Pancreas (tissue), 10 donors: ENCODE measurements at regions not wholly inside any gene's neighbourhood (a gene's known extent, or its start where the extent isn't known, plus 50 kb on each side); places are given as distances from the start of the nearest gene placed in this dataset.

Experiments
- ATAC-seq, 4 donors: fragments of 200-7000 bp; cut with Tn5 transposase; one replicate each; pipeline versions ENCODE4 v1.8.0 to v1.9.1; 2020; ENCODE audit warnings: mild to moderate bottlenecking in 4 of 4, moderate library complexity in 4 of 4
- DNase-seq, 6 donors: peaks; one replicate each; pipeline ENCODE4 v3.0.0-alpha.2; 2020
- FAIRE-seq: peaks from 2 replicates; lab custom pipeline; 2012; peaks lifted over from hg19 to GRCh38; lab: Jason Lieb, UNC
- H3K27ac ChIP-seq, 4 donors: fragments of 200-600 bp; sonication (generic); 1 replicate in 3 of 4; 2 replicates in 1 of 4; pipeline versions ENCODE4 v1.5.0 to v1.8.0; 2020
- H3K27me3 ChIP-seq, 4 donors: fragments of 200-600 bp; one replicate each; pipeline ENCODE4 v1.8.0; 2021
- H3K36me3 ChIP-seq, 3 donors: fragments of 200-600 bp; sonication (generic) in 1 of 3; one replicate each; pipeline versions ENCODE4 v1.5.0 to v1.8.0; 2020 to 2021
- H3K4me1 ChIP-seq, 3 donors: fragments of 200-600 bp; one replicate each; pipeline ENCODE4 v1.8.0; 2021
- H3K4me3 ChIP-seq, 4 donors: fragments of 200-600 bp; sonication (generic) in 2 of 4; one replicate each; pipeline versions ENCODE4 v1.5.0 to v1.8.0; 2020 to 2021
- H3K9me3 ChIP-seq, 4 donors: fragments of 200-600 bp; one replicate each; pipeline ENCODE4 v1.8.0; 2021
- WGBS, 2 donors: extraction: QIAGEN DNeasy Blood & Tissue Kit; methylation state at CpG; one replicate each; pipeline ENCODE4 v1.1.7; 2013; 5-methylcytosine and 5-hydroxymethylcytosine counted together
- intact Hi-C, 3 donors: fragments of 100-400 bp; cut with DNase I; formaldehyde crosslinking; loops; one replicate each; pipeline versions ENCODE4 v1.11.1 to v1.14.2; 2022
- TF ChIP-seq, protein P1 (sequence below), 4 donors: fragments of 200-600 bp; sonication (generic) in 3 of 4; IDR thresholded peaks; one replicate each; pipeline versions ENCODE4 v1.5.0 to v1.8.0; 2021; ENCODE audit warnings: antibody characterized with exemption in 4 of 4
- donor health status: healthy with polysubstance abuse.
- donor health status: DM: no; HTN: no; CAD: no; lungs with moderate emphysema.
- donor health status: DM: no; HTN: no; CAD: no.
- donor health status: control.
- donor health status: control.
- donor health status: Bipolar disorder and iron deficiency.
- donor health status: DM: yes; HTN: yes; CAD: no.
- donor health status: DM: no; HTN: no; CAD: no.
- donor health status: DM: no; HTN: no; CAD: no.
- donor health status: DM: yes; HTN: yes; CAD: no.

DNA sequence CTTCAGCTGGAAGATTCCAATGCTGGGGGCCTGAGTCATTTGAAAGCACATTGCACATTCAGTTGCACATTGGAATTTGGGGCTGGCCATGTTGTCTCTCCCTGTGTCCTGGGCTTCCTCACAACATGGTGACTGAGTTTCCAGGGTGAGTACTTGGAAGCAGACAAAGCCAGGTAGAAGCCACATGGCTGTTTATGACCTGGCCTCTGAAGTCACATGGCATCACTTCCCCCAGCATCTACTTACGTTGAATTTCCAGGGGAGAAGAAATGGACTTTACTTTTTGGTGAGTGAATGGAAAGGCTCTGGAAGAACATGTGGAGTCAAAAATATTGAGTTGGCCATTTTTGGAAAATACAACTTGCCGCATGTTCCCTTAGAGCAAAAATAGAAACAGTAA, 155.5 kb downstream of the LINC00237 start:
- H3K9me3 ChIP-seq = no peaks in the 10 kb centered on the region
- DNase-seq (no peak), ATAC-seq (no peak), FAIRE-seq (no peak)
- H3K27me3 ChIP-seq = no peaks in the 10 kb centered on the region
- H3K4me3 ChIP-seq = no peak overlapping the region
- no peak overlapping the region for H3K27ac ChIP-seq
- TF ChIP-seq, protein P1, sequence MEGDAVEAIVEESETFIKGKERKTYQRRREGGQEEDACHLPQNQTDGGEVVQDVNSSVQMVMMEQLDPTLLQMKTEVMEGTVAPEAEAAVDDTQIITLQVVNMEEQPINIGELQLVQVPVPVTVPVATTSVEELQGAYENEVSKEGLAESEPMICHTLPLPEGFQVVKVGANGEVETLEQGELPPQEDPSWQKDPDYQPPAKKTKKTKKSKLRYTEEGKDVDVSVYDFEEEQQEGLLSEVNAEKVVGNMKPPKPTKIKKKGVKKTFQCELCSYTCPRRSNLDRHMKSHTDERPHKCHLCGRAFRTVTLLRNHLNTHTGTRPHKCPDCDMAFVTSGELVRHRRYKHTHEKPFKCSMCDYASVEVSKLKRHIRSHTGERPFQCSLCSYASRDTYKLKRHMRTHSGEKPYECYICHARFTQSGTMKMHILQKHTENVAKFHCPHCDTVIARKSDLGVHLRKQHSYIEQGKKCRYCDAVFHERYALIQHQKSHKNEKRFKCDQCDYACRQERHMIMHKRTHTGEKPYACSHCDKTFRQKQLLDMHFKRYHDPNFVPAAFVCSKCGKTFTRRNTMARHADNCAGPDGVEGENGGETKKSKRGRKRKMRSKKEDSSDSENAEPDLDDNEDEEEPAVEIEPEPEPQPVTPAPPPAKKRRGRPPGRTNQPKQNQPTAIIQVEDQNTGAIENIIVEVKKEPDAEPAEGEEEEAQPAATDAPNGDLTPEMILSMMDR (IDR thresholded peaks at IDR 0.05) = no peak
- no peaks in the 10 kb centered on the region for H3K4me1 ChIP-seq
- 88 to 91% methylated on average over 2 of the region's 2 CpGs for WGBS, 2 donors
- intact Hi-C loops = no loop called here
- H3K36me3 ChIP-seq = no peaks in the 10 kb centered on the region

DNA sequence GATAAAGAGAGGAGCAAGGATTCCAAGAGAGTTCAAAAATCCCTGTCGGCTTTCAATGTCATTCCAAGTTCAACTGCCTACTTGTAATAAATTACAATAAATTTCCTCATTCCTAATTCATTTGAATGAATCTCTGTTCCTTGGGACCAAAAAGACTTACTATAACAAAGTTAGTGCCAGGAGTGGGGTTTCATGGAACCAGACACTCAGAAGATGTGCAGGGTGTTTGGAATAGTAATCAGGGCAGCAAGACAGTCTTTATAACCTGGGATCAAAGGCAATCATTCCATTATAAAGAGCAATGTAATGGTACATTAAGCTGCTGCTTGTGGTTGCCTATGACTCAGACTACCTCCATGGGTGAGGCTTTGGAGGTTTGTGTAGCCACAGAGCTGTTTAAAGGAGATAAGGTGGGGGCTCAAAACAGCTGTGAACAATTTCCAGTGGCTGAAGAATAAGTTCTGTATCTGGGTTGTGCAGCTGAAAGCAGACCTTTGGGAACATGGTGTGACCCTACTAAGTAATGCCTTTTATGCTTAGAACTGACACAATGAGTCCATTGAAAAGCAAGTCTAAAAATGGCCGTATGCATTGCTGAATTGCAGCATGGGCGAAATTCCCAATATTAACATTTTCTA, 159.9 kb downstream of the LINC00237 start:
- Histone ChIP-seq H3K4me3 (no peak overlapping the region), H3K36me3 (no peaks in the 10 kb centered on the region), H3K9me3 (no peaks in the 10 kb centered on the region), H3K4me1 (peaks cover 0 to 6% (median 6%) of the 10 kb centered on the region in 3 donors), H3K27ac (no peak overlapping the region), H3K27me3 (no peaks in the 10 kb centered on the region)
- FAIRE-seq (no peak), DNase-seq (no peak), ATAC-seq (no peak)
- TF ChIP-seq, protein P1 (IDR thresholded peaks at IDR 0.05) = no peak
- 66 to 72% methylated on average over 3 of the region's 3 CpGs for WGBS, 2 donors
- intact Hi-C loops = no loop called here

DNA sequence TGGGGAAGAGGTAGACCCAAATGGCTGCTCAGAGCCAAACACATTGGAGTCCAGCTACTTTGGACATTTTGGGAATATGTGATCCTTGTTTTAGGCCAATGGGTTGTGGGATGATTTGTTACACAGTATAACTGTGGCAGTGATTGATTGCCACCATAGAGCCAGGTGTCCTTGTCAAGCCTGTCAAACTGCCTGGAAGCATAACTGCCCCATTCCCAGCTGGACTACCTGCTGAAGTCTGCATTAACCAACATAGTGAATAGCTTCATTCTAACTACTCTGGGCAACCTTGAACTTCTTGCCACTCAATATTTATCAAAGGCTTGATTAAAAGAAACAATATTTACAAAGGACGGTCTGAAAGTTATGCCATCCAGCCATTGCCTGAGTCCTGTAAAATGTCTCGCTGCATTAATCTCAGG, 164.7 kb downstream of the LINC00237 start:
- WGBS, 2 donors = 16 to 18% methylated on average over 2 of the region's 2 CpGs
- FAIRE-seq (no peak), DNase-seq (no peak), ATAC-seq (peak in 2 of 4 donors; percentile 72 to 80)
- Histone ChIP-seq H3K4me1 (peaks cover 0 to 7% (median 6%) of the 10 kb centered on the region in 3 donors), H3K27me3 (no peaks in the 10 kb centered on the region), H3K9me3 (no peaks in the 10 kb centered on the region), H3K27ac (no peak overlapping the region), H3K36me3 (no peaks in the 10 kb centered on the region), H3K4me3 (no peak overlapping the region)
- TF ChIP-seq, protein P1 (IDR thresholded peaks at IDR 0.05) = no peak
- intact Hi-C loops = no loop called here

- DNase-seq = no peak
- WGBS, 2 donors = 83 to 92% methylated on average over 3 of the region's 3 CpGs
- no peak for FAIRE-seq
- no peaks in the 10 kb centered on the region for H3K27me3 ChIP-seq
- H3K9me3 ChIP-seq = no peaks in the 10 kb centered on the region
- H3K4me3 ChIP-seq = no peak overlapping the region
- H3K36me3 ChIP-seq = no peaks in the 10 kb centered on the region
- H3K4me1 ChIP-seq = peaks cover 0 to 7% (median 6%) of the 10 kb centered on the region in 3 donors
- H3K27ac ChIP-seq = no peak overlapping the region
- intact Hi-C loops = no loop called here
- no peak for ATAC-seq
- TF ChIP-seq, protein P1 (IDR thresholded peaks at IDR 0.05) = no peak
These were observed 167.2 kb downstream of the LINC00237 start for GRCh38 chr20:20939006-20939405.

GRCh38 chr20:20938599-20938998, 167.6 kb downstream of the LINC00237 start:
- FAIRE-seq = no peak

More at GRCh38 chr20:20938599-20938998, 167.6 kb downstream of the LINC00237 start:
- H3K27ac ChIP-seq = no peak overlapping the region
- peaks cover 0 to 7% (median 6%) of the 10 kb centered on the region in 3 donors for H3K4me1 ChIP-seq
- no peaks in the 10 kb centered on the region for H3K36me3 ChIP-seq
- H3K9me3 ChIP-seq = no peaks in the 10 kb centered on the region
- H3K4me3 ChIP-seq = no peak overlapping the region
- WGBS, 2 donors = 69 to 71% methylated on average over 7 of the region's 7 CpGs
- DNase-seq (no peak), ATAC-seq (no peak)
- H3K27me3 ChIP-seq = no peaks in the 10 kb centered on the region
- TF ChIP-seq, protein P1 (IDR thresholded peaks at IDR 0.05) = no peak
- intact Hi-C loops = no loop called here
